Stimulated activated naive CD8-positive, alpha-beta T cell treated with anti-CD3 and anti-CD28 coated beads, Interleukin-15, Interleukin-2, amounts not matched to agents 100 U/mL and 50 U/mL, for 24 hours (primary cell): ENCODE measurements at regions not wholly inside any gene's neighbourhood (a gene's known extent, or its start where the extent isn't known, plus 50 kb on each side); places are given as distances from the start of the nearest gene placed in this dataset.
A peak's percentile ranks its signal among the peaks of the same experiment; 100 is the strongest.

Experiments
- ATAC-seq: fragments of 150-1000 bp; cut with Tn5 transposase; one replicate; pipeline ENCODE4 v1.10.0; 2021
- DNase-seq: peaks from one replicate; pipeline ENCODE4 v3.0.0; 2021

DNA sequence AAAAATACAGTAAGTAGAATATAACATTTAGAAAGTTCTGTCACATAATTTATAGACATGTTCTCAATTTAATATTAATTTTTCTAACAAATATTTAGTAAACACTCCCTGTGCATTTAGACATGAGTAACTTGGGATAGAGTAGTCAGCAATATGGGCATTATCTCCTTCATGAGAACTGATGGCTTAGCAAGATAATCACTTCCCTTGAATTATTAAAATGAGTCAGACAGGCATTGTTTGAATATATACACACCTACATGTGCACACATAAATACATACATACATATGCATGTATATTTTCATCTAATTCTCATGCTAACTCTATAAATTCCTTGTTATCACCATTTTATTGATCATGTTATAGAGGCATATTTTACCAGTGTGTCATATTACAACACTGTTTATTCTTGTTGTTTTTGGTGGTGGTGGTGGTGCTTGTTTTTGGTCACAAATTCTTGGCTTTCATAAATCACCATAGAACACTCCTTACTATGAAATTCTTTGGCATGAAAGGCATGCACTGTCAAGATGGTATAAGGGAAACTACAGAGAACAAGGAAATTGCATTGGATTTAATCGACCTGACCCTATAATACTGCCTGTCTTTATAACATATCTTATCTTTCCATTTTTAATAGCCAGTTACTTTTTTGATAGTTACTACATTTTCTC, 434.5 kb upstream of the MANEA start:
- no peak for DNase-seq

DNA sequence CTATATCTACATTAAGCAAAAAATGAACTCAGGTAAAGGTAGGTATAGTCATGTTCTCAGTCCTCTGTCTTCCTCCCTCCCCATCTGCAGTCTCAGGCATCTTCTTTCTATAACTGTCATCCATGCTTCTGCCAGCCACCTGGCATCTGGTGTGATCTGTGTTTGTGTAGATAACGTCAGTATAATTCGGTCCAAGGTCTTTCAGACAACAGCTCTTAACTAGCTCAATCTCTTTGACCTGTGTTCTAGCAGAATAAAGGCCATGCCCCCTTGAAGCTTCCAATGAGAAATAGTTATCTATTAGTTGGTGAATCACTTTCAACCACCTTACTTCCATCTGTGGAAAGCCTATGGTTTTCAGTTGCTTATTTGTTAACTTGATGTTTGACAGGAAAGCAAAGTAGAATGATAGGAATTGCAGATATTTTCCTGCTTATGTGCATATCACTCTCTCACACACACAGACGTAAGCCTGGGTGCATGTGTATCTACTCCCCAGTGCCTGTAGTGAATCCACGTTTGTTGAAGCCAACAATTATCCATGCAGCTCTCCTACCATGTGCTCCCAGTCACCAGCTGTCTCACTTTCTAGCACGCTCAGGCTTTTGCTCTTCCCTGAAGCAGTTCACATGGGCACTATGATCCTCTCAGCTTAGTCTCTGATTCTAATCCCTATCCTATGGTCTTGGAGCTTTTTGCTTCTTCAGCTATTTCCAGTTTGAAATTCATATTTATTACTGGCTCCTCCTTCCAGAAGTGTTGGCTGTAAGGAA, 433.7 kb upstream of the MANEA start:
- no peak for ATAC-seq
- DNase-seq: no peak

More for the DNA sequence above, 434.5 kb upstream of the MANEA start:
- no peak for ATAC-seq

DNA sequence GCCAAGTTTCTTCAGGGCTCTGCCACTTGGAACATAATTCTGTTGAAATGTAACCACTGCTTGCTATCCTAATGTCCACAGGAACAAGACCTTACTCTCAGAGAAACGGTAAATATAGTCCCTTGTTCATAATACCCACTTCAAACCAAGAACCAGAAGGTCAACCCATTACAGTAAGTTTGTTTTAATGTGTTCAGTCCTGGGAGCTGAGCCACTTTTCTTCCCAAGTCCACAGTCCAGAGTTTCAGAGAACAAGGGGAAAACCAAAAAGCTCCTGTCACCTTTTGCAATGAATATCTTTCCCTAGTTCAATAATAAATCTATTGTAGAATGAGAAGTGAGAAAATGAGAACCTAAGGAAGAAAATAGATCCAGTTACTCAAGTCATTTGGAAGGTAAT, 431.9 kb upstream of the MANEA start:
- DNase-seq (no peak), ATAC-seq (no peak)

DNA sequence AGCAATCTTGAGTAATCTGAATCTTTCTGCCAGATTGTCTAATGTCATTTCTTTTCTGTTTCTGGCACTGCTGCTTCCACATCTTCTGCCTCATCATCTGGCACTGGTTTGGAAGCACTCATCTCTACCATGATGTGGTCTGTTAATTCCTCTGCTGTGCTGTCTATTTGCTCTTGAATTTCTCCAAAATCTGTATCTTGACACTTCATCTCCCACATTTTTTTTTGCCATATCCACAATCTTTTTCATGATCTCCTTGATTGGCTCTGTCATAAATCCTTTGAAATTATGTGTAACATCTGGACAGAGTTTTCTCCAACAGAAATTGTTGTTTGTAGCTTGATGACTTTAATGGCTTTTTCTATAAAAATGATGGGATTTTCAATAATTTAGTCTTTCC, 417.8 kb upstream of the MANEA start:
- ATAC-seq: no peak

DNA sequence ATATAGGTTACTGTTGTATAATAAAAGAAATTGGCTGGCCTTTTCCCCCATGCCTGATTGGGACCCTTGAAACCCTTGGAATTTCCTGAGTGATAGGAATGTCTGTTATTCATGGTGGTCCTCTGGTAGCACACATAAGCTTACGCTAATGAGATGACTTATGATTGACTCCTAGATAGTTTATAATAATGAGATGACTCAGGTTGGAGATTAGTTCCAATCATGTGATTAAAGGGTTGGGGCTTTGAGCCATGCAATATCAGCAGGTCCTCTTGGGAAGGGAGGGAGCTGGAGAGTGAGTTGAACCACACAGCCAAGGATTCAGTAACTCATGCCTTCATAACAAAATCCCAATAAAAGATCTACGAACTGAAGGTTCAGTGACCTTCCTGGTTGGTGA, 407.6 kb upstream of the MANEA start:
- no peak for DNase-seq
- ATAC-seq: no peak

More for the DNA sequence above, 417.8 kb upstream of the MANEA start:
- no peak for DNase-seq

DNA sequence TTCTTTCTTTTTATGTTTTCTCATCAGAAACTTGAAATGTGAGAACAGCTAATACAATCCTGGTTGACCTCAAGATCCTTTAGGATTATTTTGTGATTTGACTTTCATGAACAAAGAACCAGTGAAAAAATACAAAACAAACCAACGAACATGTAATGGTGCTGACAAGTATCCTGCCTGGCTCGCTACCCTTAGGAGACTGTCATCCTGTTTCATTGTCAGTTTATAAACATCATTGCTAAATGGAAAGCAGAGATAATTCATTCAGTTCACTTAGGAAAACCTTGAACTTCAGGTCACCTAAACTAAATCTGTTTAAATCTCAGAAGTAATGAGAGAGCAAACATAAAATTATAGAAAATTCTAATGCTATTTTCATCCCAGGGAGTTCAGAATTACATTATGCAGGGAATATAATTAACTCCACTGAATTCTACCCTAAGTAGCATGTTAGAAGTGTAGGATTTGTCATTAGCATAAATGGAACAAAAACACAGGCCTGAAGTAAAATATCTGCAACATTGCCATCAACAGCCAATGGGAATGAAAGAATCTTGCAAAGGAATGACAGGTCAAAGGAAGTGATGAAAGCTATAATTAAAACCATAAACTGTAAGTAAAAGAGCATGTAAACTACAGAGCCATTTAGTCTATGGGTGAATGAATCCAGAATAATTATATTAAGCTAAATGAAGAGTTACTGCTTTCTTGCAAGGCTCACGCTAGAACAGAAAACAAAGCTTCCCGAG, 401.2 kb upstream of the MANEA start:
- ATAC-seq (no peak), DNase-seq (no peak)

DNA sequence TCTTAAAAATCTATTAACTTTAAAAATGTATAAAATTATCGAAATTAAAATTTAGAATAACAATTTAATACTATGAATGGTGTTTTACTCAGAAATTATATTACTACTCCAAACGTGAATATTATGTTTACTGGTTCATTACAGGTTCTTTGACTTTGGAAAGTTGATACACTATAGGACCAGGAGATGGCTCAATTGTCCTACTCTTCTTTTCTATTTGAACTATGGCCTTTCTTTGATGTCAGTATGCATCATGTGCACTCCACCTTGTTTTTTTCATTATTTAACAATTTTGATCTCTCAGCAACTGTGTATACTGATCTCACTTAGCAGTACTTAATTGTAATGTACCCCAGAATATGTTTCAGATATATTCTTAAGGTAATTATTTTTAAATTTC, 391.5 kb upstream of the MANEA start:
- ATAC-seq (no peak), DNase-seq (no peak)

DNA sequence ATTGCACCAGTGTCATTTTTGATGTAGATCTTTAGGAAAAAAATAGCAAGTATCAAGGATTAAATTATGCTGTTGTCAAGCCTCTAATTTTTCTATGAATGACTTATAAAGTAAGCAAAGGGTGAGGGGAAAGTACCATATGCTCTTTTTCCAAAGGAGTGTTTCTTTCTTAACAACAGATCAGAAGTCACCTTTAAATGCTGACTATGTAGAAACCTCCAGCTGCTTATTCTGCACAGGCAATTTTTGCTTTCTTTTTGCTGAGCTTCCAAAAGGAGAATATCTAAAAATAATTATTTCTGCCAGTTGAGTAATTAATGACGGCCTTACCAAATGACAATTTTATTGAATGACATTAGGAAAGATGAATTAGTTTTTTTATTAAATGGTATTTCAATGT, 390.6 kb upstream of the MANEA start:
- no peak for DNase-seq
- no peak for ATAC-seq

DNA sequence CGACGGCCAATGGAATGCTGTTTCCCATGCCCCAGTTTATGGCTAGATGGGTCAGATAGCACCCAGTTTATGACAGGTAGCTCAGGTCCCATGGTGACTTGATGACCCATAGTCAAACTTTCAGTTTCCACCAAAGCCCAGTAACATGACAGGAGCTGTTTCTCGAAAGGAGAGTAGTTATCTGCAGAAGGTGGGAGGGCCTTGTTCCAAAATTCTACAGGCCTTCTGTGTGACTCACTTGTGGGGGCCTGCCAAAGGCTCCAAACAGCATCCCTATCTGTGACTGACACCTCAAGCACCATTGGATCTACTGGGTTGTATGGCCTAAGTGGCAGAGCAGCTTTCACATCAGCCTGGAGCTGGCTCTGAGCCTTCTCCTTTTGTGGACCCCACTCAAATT, 379.7 kb upstream of the MANEA start:
- DNase-seq (no peak), ATAC-seq (no peak)

DNA sequence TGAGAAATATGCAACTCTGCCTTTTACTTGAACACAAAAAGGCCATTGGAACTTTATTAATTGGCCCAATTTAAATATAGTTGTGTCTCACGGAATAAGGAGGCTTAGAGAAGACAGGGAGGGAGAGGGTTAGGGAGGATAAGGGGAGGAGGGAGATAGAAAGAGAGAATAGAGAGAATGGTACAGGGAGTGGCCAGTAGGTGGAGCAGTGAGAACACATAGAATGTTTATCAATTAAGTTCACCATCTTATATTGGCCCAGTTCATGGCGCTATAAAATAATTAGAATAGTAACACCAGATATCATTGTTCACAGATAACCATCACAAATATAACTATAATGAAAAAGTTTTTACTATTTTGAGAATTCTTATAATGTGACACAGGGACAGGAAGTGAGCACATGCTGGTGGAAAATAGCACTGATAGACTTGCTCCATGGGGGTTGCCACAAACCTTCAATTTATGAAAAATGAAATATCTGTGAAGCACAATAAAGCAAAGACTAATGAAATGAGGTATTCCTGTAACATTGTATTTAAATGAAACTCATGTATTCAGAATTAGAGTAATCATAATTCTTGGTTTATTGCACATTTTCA, 374.1 kb upstream of the MANEA start:
- peak; percentile 9 for DNase-seq

DNA sequence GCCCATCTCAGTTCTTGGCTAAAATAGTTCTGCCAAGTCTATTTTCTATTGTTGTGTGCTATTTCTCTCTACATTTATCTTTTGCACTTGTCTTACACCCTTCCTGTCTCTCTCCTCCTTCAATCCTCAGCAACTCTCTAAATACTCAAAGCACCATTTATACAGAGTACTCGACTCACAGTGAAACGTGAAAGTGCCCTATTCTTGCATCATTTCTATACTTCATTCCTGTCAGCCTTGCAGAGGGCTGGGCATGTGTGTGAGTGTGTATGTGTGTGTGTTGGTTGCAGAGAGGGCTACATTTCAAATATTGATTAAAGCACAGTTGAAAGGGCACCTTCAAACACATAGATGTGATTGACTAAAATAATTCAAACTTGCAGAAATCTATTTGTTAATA, 373.2 kb upstream of the MANEA start:
- DNase-seq (no peak), ATAC-seq (no peak)

More for the DNA sequence above, 374.1 kb upstream of the MANEA start:
- peak; percentile 69 for ATAC-seq

DNA sequence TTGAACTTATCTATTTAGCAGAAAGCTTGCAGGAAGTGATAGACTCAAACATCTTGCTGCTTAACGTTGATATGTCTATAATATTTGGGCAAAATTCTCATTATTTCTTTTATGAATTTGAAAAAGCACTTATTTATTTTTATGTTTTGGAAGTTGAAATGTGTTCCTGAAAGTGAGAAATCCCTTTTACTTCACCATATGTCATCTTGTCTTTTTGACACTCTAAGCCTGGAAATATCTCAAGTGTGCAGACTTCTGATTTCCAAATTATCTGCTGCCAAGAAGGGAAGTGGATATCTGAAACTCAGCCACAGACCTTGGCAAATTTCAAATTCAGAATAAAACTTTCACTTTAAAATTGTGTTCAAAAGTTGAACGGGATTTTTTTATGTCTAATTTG, 368.7 kb upstream of the MANEA start:
- no peak for DNase-seq
- ATAC-seq: no peak

DNA sequence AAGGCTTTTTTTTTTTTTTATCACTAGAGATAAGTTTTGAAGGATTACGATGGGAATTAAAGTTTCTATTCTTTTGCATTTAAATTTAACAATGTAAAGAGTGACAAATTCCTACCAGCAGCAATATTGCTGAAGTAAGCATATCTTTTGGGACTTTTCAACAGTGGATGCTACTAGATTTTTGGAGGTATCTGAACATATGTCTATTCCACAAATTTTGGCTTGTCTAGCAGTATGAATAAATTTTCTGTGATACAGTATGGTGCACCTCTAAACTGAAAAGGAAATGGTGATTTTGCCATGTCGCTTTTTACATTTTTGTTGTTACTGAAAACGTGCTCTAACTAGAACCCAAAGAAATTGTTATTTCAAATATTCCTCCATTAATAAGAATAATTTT, 368.3 kb upstream of the MANEA start:
- DNase-seq (no peak), ATAC-seq (no peak)

DNA sequence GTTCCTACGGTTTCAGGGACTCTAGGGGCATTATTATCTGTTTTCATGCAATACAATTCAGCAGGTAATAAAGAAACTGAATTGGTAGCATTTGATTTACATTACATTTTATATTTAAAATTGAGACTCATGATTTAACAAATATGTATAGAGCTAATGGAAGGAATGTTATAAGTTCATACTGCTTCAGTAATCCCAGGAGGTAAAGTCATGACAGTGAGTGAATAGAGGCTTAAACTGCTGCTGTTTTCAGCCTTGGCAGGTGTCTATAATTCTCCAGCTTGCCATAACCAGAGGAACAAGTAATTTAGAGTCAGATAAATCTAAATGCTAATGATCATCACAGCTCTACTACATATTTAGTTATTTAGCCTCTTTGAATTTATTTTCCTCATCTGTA, 360.8 kb upstream of the MANEA start:
- no peak for ATAC-seq
- DNase-seq: no peak

DNA sequence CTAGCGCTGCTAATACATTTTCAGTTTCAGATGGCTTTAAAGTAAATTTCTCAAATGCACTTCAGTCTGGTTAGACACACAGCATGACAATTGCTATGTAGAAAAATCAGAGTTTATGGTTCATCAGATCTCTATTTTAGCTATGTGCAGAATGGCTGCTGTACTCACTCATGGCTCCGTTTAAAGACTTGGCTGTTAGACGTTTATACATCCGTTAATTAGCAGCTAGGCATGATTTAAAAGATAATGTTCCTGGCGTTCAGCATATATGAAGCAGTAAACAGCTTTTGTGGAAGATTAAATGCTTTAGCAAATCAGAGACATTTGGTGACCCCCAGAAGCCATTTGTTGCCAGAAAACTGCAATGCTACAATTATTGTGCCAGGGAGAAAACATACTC, 350.0 kb upstream of the MANEA start:
- no peak for ATAC-seq
- DNase-seq: no peak

DNA sequence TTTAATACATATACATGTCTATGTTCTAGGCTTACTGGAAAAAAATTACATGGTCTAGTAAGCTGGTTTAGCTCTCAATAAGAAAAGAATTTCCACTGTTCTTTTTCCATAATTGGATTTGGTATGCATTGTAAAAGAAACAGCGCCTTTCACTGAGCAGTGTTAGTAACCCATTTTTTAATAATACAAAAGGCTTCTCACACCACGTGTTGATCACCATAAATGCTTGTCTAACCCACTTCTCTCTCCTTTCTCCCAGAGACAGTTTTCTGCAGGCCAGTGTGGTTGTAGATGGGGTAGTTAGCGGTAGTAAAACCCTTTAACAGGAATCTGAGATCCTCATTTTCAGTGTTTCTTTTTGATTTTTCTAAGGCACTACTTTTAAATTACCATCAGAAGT, 348.7 kb upstream of the MANEA start:
- DNase-seq (no peak), ATAC-seq (no peak)

DNA sequence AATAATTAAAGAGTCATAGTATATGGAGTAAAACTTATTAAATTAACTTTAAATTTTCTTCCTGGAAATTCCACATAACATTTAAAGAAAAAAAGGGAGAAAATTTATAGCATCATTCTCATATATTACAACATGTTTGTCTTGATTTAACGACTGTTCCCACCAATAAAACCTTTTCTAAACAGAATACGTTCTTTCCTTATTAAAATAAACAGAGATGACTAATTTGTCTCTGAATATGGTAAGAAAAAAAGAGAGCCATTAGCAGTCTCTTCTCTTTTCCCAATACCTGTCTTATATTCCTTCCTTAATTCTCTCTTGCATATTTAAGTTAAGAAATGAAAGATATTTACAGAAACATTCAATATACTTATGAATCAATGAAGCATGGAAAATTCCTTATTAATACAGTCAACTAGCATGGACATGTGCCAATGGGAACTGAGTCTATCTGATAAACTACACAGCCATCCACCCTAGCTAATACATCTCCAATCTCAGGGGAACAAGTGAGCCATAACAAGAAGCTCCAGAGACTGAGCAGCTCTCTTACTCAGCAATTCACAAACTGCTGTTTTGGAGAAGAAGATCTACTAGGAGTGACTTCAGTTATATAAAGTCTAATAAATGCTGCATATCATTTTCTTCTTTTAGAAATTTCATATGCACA, 347.1 kb upstream of the MANEA start:
- ATAC-seq: no peak
- no peak for DNase-seq

DNA sequence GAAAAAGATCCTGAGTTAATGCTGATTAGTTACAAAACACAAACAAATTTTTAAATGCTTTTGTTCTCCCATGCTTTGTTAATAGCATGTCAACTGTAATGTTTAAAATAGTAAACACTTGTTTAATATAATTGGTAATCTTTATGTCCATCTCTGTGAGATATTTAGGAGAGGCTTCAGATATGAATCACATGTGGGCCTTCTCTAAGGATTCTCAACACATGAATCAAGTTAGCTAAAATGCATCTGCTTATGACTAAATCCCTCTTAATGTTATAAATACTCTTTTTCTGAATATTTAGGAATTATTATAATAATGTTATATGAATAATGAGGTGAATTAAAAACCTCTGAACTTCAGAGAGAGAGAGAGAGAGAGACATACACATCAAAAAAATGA, 345.9 kb upstream of the MANEA start:
- no peak for ATAC-seq
- DNase-seq: no peak

DNA sequence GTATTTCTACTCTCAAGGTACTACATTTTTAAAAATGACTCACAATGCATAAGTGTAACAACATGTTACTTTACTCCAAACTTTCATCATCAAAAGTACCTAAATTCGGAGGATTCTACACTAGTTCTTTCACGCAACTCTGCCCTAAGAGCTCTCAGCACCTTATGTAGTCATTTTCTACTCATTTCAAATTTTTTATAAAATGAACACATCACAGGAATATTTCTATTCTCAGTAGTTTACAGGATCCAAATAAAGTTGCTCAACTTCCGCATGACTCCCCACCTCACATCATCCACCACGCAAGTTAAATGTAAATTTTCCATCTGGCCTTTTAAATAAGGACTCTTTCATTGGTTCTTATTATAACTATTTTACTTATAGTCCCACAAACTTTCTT, 344.9 kb upstream of the MANEA start:
- ATAC-seq (no peak), DNase-seq (no peak)

DNA sequence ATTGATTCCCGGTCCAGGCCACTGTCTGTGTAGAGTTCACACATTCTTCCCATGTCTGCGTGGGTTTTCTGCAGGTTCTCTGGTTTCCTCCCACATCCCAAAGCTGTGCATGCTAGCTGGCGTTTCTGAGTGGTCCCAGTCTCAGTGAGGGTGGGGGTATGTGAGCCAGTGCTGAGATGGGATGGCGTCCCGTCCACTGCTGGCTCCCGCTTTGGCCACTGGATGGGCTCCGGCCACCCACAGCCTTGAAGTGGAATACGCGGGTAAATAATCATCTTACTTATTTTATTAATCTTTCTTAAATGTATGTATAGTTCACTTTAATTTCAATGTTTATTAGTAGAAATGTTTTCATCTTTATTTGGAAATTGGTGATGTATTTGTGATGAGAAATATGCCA, 343.5 kb upstream of the MANEA start:
- ATAC-seq (no peak), DNase-seq (no peak)

DNA sequence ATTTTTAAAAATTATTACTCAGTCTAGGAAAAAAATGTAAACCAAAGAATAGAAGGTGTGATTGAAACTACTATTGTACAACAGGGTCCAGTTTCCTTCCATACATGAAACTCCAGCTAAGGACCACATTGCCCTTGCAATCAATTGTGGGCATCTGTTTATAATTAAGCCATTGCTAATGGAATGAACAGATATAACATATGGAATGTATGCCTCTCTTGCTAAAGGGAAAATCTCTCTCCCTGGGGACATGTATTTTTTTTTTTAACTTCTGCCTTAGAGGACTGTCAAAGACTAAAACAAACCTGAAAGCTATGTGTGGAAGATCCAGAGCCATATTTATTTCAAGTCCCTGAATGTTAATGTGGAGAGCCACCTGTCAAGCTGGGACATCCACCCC, 336.8 kb upstream of the MANEA start:
- DNase-seq: no peak
- no peak for ATAC-seq

DNA sequence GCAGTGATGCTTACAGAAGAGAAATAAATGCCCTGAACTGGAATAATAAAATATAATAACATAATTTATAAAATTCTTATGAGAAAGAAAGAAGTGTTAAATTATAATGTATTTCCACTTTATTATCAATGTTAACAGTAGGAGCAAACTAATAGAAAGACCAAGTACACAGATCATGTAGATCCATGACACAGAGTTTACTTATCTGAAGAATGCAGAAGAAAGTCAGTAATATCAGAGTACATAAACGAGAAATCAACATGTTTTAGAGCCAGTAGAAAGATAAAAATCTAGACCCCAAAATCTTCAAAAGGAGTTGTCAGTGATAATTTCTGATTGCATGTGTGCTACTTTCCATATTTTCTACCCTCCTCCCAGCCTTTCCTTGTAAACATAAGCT, 334.8 kb upstream of the MANEA start:
- ATAC-seq (no peak), DNase-seq (no peak)
